Hindlimb muscle (tissue), 1 donor: ENCODE measurements at regions not wholly inside any gene's neighbourhood (a gene's known extent, or its start where the extent isn't known, plus 50 kb on each side); places are given as distances from the start of the nearest gene placed in this dataset.
"Not testable (repeated sequence)": the region's sequence is repeated elsewhere in the genome, so short reads cannot be mapped to it uniquely, and the experiment has no call there.

Experiments
- DNase-seq: peaks from one replicate; pipeline ENCODE4 v3.0.0-alpha.2; 2013

GRCh38 chr1:100629391-100629790 is 90.2 kb upstream of the VCAM1 start:
- no peak for DNase-seq

- no peak for DNase-seq
These were observed 88.5 kb upstream of the VCAM1 start for GRCh38 chr1:100631015-100631551.

GRCh38 chr1:100642826-100643225 is 76.7 kb upstream of the VCAM1 start:
- no peak for DNase-seq

GRCh38 chr1:100643471-100644196 is 75.9 kb upstream of the VCAM1 start:
- DNase-seq, result no peak

DNA sequence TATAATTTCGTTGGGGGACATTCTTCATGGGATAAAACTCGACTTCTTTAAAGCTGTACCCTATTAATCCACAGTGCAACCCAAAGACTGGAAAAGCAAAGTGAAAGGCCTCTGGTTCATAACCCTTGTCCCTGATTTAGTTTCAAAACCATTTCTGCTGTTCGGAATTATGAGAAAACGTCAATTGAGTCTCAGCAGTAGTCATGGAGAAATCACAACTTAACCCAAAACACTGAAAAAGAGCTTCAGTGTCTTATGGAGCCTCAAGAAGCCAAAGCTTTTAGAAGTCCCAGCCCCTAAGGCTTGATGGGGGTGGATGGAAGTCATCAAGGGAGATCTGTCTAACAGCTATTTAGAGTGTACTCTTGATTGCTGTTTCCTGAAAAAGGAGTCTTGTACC is 73.5 kb upstream of the VCAM1 start:
- DNase-seq, result no peak

DNA sequence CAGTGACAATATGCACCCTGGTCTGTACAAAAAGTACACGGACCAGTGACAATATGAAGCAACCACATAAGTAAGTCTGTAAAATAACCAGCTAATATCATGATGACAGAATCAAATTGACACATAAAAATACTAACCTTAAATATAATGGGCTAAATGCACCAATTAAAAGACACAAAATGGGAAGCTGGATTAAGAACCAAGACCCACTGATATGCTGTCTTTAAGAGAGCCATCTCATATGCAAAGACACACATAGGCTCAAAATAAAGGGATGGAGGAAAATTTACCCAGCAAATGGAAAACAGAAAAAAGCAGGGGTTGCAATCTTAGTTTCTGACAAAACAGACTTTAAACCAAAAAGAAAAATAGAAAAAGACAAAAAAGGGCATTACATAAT is 70.4 kb upstream of the VCAM1 start:
- no peak for DNase-seq

- DNase-seq, result no peak
These were observed 61.4 kb upstream of the VCAM1 start for GRCh38 chr1:100657876-100658715.

DNA sequence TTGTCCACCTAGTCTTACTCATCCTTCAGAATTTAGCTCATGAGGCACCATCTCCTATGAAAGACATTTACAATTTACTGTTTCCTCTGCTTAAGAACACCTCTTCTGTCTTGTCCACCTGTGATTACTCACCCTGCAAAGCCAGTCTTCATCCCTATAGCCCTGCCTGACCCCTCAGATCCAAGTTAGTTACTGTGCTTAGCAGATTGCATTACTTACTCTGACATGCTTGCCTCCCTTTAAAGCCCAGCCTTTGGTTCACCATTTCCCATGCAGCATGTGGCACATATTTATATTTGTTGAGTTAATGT is 60.9 kb upstream of the VCAM1 start:
- no peak for DNase-seq

DNA sequence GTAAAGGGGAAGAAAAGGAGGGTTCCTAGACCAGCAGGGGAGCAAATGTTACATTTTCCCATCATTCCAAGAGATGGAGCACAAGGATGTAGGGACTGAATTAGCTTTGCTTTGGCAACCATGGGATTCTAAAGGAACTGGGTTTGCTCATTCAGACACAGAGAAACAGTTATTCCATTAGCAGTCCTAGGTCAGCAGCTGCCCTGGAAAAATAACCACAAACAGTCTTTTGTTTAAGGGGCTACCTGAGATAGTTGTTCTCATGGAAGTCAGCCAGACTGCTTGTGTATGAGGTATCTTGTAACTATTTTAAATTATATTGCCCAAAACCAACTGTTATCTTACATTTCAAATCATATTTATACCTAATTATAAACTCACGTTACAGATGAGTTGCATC is 58.4 kb upstream of the VCAM1 start:
- no peak for DNase-seq

DNA sequence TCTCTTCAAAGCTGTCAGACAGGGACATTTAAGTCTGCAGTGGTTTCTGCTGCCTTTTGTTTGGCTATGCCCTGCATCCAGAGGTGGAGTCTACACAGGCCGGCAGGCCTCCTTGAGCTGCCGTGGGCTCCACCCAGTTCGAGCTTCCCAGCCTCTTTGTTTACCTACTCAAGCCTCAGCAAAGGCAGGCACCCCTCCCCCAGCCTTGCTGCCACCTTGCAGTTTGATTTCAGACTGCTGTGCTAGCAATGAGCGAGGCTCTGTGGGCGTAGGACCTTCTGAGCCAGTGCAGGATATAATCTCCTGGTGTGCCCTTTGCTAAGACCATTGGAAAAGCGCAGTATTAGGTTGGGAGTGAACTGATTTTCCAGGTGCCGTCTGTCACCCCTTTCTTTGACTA is 51.0 kb upstream of the VCAM1 start:
- not testable (repeated sequence) for DNase-seq
